VCaP (cell line): ENCODE measurements at regions not wholly inside any gene's neighbourhood (a gene's known extent, or its start where the extent isn't known, plus 50 kb on each side); places are given as distances from the start of the nearest gene placed in this dataset.

Experiments
- H3K27ac ChIP-seq: fragments of 450-650 bp; 2 replicates; pipeline ENCODE4 v1.5.1; 2017
- CTCF ChIP-seq: fragments of 450-650 bp; conservative IDR thresholded peaks from 2 replicates; pipeline ENCODE4 v1.5.1; 2017; ENCODE audit warnings: mild to moderate bottlenecking, moderate library complexity

- TF ChIP-seq CTCF, result no peak
- H3K27ac ChIP-seq, result no peak overlapping the region
These were observed 367.9 kb downstream of the MTX2 start for GRCh38 chr2:176637142-176637485.

- H3K27ac ChIP-seq, result peak overlapping the region; percentile 13; the same call in 1 of the 2 replicates
- no peak for TF ChIP-seq CTCF
These were observed 368.4 kb downstream of the MTX2 start for GRCh38 chr2:176637486-176638166.

- no peak overlapping the region; the same call in 1 of the 2 replicates for H3K27ac ChIP-seq
- peak; percentile 85 for TF ChIP-seq CTCF
These were observed 369.1 kb downstream of the MTX2 start for GRCh38 chr2:176638167-176639015.

- TF ChIP-seq CTCF, result no peak
These were observed 369.7 kb downstream of the MTX2 start for GRCh38 chr2:176639016-176639343.

GRCh38 chr2:176639671-176640070, 370.4 kb downstream of the MTX2 start:
- H3K27ac ChIP-seq, result no peak overlapping the region
- no peak for TF ChIP-seq CTCF

More at GRCh38 chr2:176639016-176639343, 369.7 kb downstream of the MTX2 start:
- no peak overlapping the region for H3K27ac ChIP-seq

- H3K27ac ChIP-seq, result no peak overlapping the region
- TF ChIP-seq CTCF, result no peak
These were observed 372.2 kb downstream of the MTX2 start for GRCh38 chr2:176641436-176641835.

- H3K27ac ChIP-seq, result no peak overlapping the region
- no peak for TF ChIP-seq CTCF
These were observed 372.8 kb downstream of the MTX2 start for GRCh38 chr2:176642074-176642473.
